Stimulated activated CD4-positive, alpha-beta T cell treated with anti-CD3 and anti-CD28 coated beads, Interleukin-12 subunit alpha, Interleukin-12 subunit beta, amount 100 ng/mL, for 4 hours (primary cell): ENCODE measurements at regions not wholly inside any gene's neighbourhood (a gene's known extent, or its start where the extent isn't known, plus 50 kb on each side); places are given as distances from the start of the nearest gene placed in this dataset.
"Not testable (repeated sequence)": the region's sequence is repeated elsewhere in the genome, so short reads cannot be mapped to it uniquely, and the experiment has no call there.

Experiments
- DNase-seq: peaks from one replicate; pipeline ENCODE4 v3.0.0-alpha.2; 2020

DNA sequence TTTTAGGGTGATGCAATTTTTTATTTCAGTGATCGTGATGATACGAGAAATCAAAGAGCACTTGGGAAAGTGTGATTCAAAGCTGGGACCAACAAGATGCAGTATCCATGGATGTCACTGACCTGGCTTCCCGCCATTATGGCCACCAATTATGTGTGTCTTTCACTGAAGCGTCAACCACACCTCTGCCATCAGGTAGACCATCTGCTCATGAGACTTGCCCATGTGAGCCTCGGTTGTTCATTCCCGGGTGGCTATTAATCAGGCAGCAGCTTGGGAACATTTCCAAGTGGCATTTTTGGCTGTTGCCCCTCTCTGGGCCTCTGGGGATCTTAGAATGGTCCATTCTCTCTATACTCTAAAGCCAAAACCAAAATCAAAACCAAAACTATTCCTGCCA is 436.0 kb upstream of the ADAMTSL1 start:
- no peak for DNase-seq

DNA sequence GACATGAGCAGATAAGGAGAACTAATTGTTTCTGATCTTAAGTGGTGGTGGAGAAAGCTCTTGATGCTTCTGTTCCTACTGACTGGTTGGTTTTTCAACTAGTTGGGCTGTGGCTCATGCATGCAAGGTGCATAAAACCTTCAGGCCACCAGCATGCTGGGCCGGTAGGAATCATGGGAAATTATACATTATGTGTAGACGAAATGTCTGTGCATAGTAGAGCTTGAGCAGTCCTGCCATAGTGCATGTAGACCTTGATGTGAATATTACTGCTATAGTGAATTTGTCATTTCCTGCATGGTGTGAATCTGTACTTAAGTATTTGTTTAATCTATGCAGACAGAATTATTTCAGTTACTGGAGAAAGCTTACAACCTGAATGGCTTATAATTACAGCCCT is 433.6 kb upstream of the ADAMTSL1 start:
- DNase-seq: no peak

DNA sequence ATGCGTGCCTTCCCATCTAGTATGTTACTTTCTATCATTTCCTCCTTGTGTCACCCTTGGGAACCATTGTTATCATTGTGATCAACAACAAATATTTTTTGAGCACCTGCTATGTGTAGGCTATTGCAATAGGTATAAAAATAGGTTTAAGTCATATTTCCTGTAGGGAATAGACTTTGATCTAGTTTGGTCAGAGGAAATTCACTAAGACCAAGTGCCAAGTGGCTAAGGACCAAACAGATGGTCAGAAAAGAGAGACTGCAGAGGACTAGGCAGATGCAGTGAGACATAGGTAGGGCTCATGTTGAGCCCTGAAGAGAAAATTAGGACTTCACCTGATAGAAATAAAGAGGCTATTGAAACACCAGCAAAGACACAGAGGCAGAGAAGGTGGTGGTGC is 430.0 kb upstream of the ADAMTSL1 start:
- DNase-seq: no peak

DNA sequence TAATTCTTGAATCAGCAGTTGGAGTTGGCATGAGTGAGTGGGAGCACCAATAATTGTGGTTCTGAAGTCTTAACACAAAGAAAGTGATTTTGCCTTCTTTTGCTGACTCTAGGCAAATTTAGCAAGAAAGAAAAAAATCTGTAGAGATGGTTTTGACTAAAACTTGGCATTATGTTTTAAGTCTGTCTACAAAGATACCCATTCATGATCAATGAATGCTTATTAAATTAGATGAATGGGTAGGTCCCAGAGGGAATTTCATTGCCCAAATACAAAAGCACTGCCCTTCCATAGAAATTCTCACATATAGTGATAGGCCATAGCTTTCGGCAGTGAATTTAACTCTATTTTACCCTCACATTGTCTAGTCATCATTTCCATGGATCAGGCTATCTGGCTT is 428.6 kb upstream of the ADAMTSL1 start:
- DNase-seq: no peak

DNA sequence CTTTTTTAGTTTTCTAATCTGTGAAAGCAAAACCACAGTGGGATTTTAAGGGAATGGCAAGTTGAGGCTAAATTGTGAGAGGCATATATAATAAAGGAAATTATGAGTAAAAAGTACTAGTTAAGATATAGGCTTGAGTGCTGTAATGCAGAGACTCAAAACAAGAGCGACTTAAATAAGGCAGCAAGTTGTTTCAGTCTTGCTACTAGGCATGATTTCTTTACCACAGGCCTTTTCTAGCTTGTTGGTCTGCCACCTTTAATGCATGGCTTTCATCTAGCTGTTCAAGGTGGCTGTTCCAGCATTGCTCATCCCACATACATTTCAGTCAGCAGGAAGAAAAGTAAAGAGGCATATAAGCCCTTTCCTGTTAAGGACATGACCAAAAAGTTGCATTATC is 427.9 kb upstream of the ADAMTSL1 start:
- DNase-seq: no peak

DNA sequence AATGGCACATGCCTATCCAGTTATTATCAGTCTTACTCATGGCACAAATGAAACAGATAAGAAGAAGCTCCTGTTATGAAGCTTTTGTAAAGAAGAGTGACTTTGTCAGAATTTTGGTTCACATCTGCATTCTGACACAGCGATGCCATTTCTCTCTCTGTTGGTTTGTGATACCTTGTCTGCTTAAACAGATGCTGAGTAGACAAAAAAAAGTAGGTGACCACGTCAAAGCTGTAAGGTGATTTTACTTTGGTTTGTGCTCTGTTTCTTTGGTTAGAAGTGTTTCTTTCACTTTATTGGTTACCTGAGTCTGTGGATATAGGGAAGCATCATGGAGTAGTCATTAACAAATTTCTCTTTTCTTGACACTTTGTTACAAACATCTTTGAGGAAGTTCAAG is 422.3 kb upstream of the ADAMTSL1 start:
- no peak for DNase-seq

DNA sequence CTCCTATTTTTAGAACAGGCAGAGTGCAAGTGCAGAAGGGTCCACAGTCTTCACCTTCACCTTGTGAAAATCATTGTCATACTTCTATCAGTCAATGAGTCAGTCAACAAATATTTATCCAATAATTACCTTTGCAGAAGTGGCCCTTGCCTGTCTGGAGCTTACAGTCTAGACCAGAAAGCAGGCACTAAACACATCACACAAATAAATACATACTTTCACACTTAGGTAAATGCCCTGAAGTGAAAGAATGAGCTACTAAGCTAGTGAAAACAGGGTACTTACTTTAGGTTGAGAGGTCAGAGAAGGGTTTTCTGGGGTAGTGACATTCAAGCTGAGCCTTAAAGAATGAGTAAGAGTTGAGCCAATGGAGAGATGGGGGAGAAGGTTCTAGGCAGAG is 421.9 kb upstream of the ADAMTSL1 start:
- DNase-seq: no peak

DNA sequence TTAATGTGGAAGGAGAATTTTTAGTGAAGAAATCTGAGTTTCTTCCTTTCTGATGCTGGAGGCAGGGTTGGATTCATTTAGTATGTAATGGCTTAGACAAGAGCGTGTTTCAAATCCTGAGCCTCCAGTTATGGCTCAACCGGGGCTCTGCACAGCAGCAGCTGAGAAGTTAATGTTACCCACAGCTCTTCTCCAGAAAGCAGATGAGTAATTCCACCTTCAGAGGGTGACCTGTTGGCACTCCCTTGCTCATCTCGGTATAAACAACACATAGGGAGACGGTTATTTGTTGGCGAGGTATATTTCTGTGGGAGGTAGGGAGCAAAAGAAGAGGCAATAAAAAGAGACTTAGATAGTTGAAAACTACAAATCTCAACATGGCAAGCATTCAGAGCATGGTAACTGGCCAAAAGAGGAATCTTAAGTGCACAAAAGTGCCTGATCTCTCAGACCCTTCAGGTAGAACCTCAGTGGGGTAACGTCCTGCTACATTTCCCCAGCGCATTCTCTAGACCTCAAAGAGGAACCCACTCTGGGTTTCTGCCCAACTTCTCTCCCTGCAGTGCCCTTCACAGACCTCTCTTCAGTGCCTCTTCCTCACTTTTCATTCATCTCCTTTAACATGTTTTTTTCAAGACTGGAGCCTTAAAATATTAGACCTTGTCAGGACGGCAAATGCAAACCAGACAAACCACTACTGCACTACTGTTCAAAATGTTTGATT is 417.5 kb upstream of the ADAMTSL1 start:
- DNase-seq: no peak

DNA sequence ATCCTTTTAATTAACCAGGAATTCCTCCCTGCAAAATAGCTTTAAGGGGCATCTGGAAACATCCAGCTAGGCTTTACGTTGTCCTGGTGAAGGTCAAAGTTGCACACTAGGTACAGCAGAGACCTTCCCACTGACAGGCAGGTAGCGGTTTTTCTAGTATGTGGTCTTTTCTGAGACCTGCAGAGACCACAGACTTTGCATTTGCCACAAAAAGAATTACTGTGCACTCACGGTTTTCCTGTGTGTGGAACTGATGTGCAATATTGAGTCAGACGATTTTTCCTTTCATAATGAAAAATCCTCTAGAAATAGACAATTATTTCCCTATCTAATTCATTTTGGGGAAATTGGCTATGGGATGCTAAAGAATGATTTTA is 417.0 kb upstream of the ADAMTSL1 start:
- no peak for DNase-seq

DNA sequence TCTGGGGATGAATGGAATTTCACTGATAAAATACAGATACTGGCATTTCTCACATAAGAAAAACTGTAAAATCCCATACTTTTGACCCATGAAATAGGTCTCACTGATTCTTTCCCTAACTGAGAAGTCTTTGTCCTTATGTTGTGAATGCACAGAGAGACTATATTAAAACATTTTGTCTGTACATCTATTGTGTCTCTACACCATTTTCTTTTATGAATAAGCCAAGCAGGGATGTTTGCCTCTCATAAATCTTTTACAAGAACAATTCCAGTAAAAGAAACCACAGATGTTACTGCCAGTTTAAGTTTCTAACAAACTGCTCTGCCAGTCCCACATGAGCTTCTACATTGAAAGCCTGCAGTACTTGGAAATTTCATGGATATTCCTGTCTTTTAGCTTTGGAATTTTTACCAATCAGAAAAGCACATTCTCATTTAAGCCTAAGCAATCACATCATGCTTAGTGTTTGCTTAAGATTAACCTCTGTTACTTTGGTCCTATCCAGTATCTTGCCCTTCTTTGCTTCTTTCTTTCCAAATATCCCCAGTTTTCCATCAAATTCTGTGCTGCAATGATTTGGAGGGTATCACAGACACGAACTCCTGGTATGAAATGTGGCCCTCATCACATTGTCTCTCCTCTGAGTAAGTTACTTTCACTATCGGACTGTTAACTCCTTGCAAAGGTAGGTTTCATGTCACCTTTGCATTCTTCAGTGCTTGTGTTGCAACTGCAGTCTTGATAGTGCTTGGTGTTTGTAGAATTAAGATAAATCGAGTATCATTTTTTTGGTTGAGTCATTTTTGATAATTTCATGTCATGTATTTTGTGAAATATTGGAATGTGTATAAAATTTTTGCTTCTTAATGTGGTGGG is 415.1 kb upstream of the ADAMTSL1 start:
- DNase-seq: no peak

DNA sequence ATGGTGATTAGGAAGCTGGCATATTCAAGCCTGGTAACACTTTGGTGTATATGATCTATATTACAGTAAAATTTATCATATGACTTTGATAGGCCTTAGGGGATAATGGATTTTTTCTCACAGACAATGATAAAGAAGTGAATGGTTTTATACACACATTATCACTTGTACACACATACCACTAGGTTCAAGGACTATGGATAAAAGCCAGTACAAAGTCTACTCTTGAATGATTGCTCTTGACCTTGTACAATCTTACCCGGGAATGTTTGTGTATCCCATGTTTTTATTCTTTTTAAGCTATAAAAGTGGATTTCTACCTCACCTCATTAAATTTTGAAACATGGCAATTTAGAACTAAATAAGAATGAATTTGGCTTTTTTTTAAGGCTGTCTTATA is 414.5 kb upstream of the ADAMTSL1 start:
- DNase-seq: no peak

DNA sequence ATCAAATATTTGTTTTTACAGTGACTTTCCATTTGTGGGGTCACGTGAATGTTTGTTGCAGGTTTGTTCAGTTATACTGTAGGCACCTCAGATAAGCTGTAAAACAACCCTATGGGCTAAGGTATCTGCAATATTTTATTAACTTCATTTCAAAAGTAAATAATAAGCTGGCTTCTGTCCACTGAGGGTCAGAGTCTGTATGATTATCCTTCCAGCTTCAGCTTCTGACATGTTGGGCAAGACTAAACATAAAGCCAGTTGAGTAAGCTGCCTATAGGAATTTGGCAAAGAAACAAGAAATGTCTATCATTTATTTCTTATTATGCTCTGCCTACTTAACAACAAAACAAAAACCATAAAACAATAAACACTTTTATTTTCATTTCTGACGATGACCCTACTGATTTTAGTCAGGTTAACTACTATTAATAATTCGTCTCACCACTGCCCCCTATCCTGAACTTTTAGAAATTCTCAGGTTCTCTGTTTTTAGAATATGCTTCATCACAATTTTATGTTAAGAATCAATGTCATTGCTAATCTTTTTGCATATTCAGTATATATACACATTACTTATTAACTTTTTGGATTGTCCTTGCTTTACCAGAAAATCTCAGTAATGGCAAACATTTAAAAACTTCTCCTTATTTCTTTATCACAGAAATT is 413.6 kb upstream of the ADAMTSL1 start:
- DNase-seq: no peak

DNA sequence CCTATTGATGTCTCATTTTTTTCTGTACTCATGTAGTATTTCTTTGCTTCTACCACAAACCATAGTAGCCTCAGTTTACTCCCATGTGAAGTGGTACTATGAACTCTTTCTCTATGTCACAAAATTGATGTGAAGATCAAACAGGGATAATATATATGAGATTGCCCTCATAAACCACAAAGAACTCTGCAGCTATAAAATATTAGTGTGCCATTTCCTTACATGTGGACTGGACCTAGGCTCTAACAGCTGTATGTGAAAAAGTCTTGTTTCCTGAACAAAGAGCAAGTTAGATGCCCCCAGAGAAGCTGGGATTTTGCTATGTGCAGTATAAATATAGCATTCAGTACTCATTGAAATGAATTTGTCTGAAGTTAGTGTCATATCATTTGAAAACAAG is 412.6 kb upstream of the ADAMTSL1 start:
- DNase-seq: no peak

DNA sequence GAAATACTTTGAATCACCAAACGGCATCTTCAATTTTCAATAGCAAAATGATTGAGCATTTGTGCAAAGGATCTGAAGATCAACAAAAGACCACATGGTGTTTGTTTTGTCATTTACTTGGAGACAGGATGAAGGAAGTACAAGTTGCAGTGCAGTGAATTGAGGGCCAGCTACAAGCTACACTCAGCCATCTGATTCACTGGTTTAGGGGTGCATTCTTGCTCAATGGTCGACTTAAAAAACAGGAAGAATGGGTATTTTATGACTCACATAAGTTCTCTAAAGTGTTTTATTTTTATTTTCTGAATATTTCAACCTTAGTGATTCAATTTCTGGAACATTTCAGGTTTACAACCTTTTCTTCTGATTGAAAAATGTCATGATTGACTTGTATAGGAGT is 412.1 kb upstream of the ADAMTSL1 start:
- no peak for DNase-seq

DNA sequence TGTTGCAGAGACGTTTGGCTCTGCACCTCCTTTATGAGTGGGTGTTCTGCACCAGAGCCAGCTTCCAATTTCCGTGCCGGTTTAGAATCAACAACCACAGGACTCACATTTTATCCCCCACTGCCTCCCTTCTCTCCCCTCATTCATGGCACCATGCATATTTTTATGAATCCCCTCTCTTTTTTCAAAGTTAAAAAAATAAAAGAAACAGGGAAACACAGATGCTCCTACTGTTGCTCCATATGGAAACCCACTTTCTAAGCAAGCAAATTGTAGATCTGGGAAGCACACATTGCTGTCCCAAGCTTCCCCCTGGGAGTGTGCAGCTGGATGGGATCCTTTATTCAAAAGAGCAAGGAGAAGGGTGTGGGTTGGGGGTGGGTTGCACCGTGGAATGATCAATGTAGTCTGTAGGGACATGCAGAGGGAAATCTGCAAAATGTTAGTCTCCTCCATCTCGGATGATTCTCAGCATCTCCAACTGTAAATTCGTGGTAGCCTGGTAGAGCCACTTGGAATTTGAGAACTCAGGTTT is 410.0 kb upstream of the ADAMTSL1 start:
- DNase-seq: no peak

DNA sequence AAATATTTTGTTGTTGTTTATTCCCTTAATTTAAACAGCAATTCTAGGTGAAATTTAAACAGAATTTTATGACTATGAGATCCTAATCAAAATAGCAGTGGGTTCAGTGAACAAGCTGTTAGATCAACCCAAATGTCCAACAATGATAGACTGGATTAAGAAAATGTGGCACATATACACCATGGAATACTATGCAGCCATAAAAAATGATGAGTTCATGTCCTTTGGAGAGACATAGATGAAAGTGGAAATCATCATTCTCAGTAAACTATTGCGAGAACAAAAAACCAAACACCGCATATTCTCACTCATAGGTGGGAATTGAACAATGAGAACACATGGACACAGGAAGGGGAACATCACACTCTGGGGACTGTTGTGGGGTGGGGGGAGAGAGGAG is 407.3 kb upstream of the ADAMTSL1 start:
- not testable (repeated sequence) for DNase-seq

DNA sequence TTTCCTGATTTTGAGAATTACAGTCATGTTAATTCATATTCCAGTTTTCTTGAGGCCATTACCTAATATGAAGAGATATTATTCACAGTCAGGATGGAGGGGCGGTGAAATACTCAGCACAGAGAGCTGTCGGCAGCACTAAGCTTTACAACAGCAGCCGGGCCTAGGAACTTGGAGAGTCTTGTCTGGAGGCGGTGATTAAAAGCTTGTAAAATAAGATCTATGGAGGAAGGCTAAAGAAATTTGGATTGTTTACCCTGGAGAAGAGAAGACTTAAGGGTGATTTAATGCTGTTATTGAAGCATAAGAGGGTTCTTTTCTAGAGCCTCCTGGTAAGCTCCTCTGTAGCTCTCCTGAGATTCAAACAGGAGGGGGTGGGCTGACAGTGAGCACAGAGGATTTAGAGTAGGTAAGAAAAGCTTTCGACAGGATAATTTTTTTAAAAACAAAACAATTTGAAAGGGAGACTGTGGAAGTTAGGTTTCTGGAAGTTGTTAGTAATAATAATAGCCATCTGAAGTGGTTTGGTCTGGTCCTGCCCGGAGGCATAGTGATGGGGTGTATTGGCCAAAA is 406.3 kb upstream of the ADAMTSL1 start:
- DNase-seq: no peak

DNA sequence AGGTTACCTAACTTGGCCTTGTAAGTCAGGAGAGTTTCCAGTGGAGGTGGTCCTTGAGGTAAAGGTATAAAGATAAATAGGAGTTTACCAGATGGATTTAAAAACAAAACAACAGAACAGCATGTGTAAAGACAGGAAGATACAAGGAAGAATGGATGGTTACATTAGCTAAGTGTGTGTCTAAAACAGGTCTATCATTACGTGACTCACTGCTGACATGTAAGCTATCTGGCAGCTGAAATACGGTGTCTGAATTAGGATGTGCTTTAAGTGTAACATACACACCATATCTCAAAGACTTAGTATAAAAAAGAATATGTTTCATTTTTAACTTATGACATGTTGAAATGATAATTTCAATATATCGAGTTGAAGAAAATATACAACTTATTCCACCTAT is 405.1 kb upstream of the ADAMTSL1 start:
- no peak for DNase-seq

DNA sequence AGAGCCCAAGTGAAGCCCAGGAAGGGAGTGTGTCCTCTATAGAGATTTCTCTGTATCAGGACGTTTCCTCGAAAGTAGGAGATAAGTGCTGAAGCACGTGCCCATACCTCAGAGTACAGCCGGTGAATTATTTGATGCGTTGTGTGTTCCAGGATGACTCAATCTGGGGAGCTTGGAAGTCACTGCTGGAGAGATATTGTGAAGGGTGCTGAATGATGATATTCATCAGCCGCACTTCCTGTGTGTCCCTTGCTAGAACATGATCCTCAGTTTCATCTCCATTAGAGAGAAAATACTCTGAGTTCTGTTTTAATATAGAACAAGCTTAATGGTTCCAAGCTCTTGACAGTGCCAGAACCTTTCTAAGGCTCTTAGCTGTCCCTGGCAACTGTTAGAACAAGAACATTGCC is 402.3 kb upstream of the ADAMTSL1 start:
- DNase-seq: no peak

DNA sequence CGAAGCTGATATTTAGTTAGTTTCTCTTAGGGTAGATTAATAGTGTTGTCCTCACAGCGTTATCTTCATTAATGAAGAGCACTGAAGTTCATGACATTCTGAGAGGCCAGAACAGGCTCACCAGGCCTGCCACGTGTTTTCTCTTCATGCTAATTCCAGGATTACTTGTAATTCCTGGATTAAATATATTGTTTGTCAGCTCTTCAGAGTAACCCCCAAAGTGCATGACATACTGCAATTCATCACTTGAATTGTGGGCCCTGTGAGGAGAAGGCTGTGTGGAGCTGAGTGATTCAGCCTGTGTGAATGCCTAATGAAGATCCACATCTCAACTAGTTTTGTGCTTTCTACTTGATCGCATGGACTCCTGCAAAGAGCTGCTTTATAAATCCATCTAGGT is 401.0 kb upstream of the ADAMTSL1 start:
- no peak for DNase-seq

DNA sequence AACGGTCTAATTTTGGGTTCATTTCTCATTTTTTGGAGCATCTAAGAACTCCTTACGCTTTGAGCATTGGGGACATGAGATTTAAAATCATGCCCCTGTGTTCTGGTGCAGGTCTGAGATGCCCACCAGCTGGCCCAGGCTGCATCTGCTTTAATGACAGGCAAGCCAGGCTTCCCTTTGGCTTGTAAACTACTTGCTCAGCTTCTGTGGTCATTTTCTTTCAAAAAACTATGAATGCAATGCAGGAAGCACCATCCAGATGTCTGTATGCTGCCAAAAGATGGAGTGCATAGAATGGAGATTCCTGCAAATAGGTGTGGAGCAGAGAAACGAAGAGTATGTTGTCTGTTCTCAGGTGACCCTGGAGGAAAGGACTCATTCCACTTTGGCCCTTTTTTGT is 399.9 kb upstream of the ADAMTSL1 start:
- no peak for DNase-seq

DNA sequence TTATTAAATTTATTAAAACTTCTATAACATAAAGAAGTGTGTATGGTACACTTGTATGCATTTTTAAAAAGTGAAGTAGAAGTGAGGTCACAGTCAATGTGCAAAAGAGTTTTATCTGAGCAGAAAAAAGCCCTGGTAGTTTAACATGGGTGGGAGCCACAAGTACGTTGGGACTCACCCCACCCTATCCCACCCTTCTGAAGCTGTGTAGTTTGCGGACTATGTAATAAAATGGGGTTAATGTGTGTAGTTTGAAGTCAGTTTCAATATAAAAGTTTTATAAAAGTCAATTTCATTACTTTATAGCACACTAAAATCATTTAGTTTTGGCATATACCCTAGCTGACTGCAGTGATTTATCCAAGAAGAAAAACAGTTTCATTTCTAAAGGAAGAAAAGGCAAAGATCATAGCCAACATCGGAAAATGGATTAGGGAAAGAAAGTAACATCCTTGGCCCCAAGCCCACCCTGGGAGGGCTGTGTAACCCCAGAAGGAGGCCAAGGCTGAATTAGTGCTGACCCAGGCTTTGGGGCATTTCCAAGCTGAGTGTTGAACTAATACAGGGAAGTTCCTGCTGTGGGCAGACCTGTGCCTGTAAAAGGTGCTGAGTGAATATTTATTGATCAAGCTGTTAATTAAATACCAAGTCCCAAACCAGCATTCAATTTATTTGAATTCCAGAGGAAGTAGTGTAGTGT is 398.6 kb upstream of the ADAMTSL1 start:
- no peak for DNase-seq
